HS-27A (cell line): ENCODE measurements at regions not wholly inside any gene's neighbourhood (a gene's known extent, or its start where the extent isn't known, plus 50 kb on each side); places are given as distances from the start of the nearest gene placed in this dataset.

Experiments used
- DNase-seq: peaks from one replicate; pipeline ENCODE4 v3.0.0-alpha.2; 2012; ENCODE audit warnings: low read depth, missing footprints

- DNase-seq: no peak
Observed at GRCh38 chr2:147502711-147503290, 342.0 kb upstream of the ACVR2A start.

- DNase-seq: no peak
Observed at GRCh38 chr2:147501968-147502367, 342.9 kb upstream of the ACVR2A start.

- DNase-seq: no peak
Observed at GRCh38 chr2:147500819-147501395, 343.9 kb upstream of the ACVR2A start.

- no peak for DNase-seq
Observed at GRCh38 chr2:147500229-147500628, 344.6 kb upstream of the ACVR2A start.

- DNase-seq: no peak
Observed at GRCh38 chr2:147499785-147500184, 345.0 kb upstream of the ACVR2A start.

- DNase-seq: no peak
Observed at GRCh38 chr2:147495734-147496133, 349.1 kb upstream of the ACVR2A start.

GRCh38 chr2:147492471-147492870, 352.4 kb upstream of the ACVR2A start:
- no peak for DNase-seq

GRCh38 chr2:147491506-147491905, 353.3 kb upstream of the ACVR2A start:
- DNase-seq: no peak

GRCh38 chr2:147490401-147491261, 354.2 kb upstream of the ACVR2A start:
- DNase-seq: no peak

GRCh38 chr2:147488472-147488871, 356.4 kb upstream of the ACVR2A start:
- DNase-seq: no peak

- DNase-seq: no peak
Observed at GRCh38 chr2:147487978-147488289, 356.9 kb upstream of the ACVR2A start.

GRCh38 chr2:147487286-147487977, 357.4 kb upstream of the ACVR2A start:
- no peak for DNase-seq

- no peak for DNase-seq
Observed at GRCh38 chr2:147485210-147485851, 359.5 kb upstream of the ACVR2A start.

GRCh38 chr2:147483911-147484310, 360.9 kb upstream of the ACVR2A start:
- DNase-seq: no peak

- no peak for DNase-seq
Observed at GRCh38 chr2:147482916-147483669, 361.7 kb upstream of the ACVR2A start.

GRCh38 chr2:147482111-147482895, 362.5 kb upstream of the ACVR2A start:
- no peak for DNase-seq

- DNase-seq: no peak
Observed at GRCh38 chr2:147479358-147479757, 365.5 kb upstream of the ACVR2A start.

GRCh38 chr2:147473075-147473474, 371.8 kb upstream of the ACVR2A start:
- no peak for DNase-seq

GRCh38 chr2:147471126-147471525, 373.7 kb upstream of the ACVR2A start:
- DNase-seq: no peak

GRCh38 chr2:147469471-147469870, 375.4 kb upstream of the ACVR2A start:
- DNase-seq: no peak

- DNase-seq: no peak
Observed at GRCh38 chr2:147468963-147469362, 375.9 kb upstream of the ACVR2A start.
